Cardiac septum (tissue), 1 donor: ENCODE measurements at regions not wholly inside any gene's neighbourhood (a gene's known extent, or its start where the extent isn't known, plus 50 kb on each side); places are given as distances from the start of the nearest gene placed in this dataset.
"Not testable (repeated sequence)": the region's sequence is repeated elsewhere in the genome, so short reads cannot be mapped to it uniquely, and the experiment has no call there.

ENCODE experiments used
- DNase-seq: peaks from one replicate; pipeline ENCODE4 v3.0.0-alpha.2; 2020; ENCODE audit warnings: low spot score
- intact Hi-C: fragments of 100-400 bp; cut with DNase I; formaldehyde crosslinking; loops from one replicate; pipeline ENCODE4 v1.14.0; 2022
- donor health status: DM: no; HTN: no; CAD: no.

- DNase-seq = no peak
- intact Hi-C loops = no loop called here
Observed at GRCh38 chr16:66050991-66051390, 315.5 kb upstream of the CDH5 start.

GRCh38 chr16:66049865-66050264, 316.6 kb upstream of the CDH5 start:
- DNase-seq = no peak
- intact Hi-C loops = no loop called here

GRCh38 chr16:66045626-66046025, 320.9 kb upstream of the CDH5 start:
- DNase-seq = no peak
- intact Hi-C loops = no loop called here

- no peak for DNase-seq
- intact Hi-C loops = no loop called here
Observed at GRCh38 chr16:66044556-66044955, 321.9 kb upstream of the CDH5 start.

- DNase-seq = no peak
- intact Hi-C loops = no loop called here
Observed at GRCh38 chr16:66044089-66044488, 322.4 kb upstream of the CDH5 start.

- DNase-seq = no peak
- intact Hi-C loops = no loop called here
Observed at GRCh38 chr16:66043326-66043725, 323.2 kb upstream of the CDH5 start.

- intact Hi-C loops = no loop called here
- DNase-seq = no peak
Observed at GRCh38 chr16:66042341-66042740, 324.1 kb upstream of the CDH5 start.

GRCh38 chr16:66041907-66042306, 324.6 kb upstream of the CDH5 start:
- no peak for DNase-seq
- intact Hi-C loops = no loop called here

- DNase-seq = no peak
- intact Hi-C loops = loop anchor here (10.0 kb wide), 3 partner anchors 95 to 915 kb away; partner anchors contain the start of gene CDH11
Observed at GRCh38 chr16:66039793-66040192, 326.7 kb upstream of the CDH5 start.

GRCh38 chr16:66036793-66037715, 329.4 kb upstream of the CDH5 start:
- DNase-seq = no peak
- intact Hi-C loops = loop anchor here (10.0 kb wide), 3 partner anchors 98 to 912 kb away; partner anchors contain the start of gene CDH11

- DNase-seq = no peak
Observed at GRCh38 chr16:66036184-66036583, 330.3 kb upstream of the CDH5 start.

GRCh38 chr16:66035096-66035495, 331.4 kb upstream of the CDH5 start:
- intact Hi-C loops = loop anchor here (10.0 kb wide), 3 partner anchors 100 to 910 kb away; partner anchors contain the start of gene CDH11
- no peak for DNase-seq

More at GRCh38 chr16:66036184-66036583, 330.3 kb upstream of the CDH5 start:
- intact Hi-C loops = loop anchor here (10.0 kb wide), 3 partner anchors 99 to 911 kb away; partner anchors contain the start of gene CDH11

- intact Hi-C loops = loop anchor here (10.0 kb wide), 3 partner anchors 102 to 908 kb away; partner anchors contain the start of gene CDH11
- DNase-seq = no peak
Observed at GRCh38 chr16:66032841-66033240, 333.6 kb upstream of the CDH5 start.

- no peak for DNase-seq
- intact Hi-C loops = loop anchor here (10.0 kb wide), 3 partner anchors 105 to 905 kb away; partner anchors contain the start of gene CDH11
Observed at GRCh38 chr16:66030036-66030435, 336.5 kb upstream of the CDH5 start.

GRCh38 chr16:66028510-66029216, 337.8 kb upstream of the CDH5 start:
- intact Hi-C loops = no loop called here
- no peak for DNase-seq

GRCh38 chr16:66026787-66027330, 339.6 kb upstream of the CDH5 start:
- intact Hi-C loops = no loop called here
- no peak for DNase-seq

GRCh38 chr16:66026211-66026610, 340.3 kb upstream of the CDH5 start:
- intact Hi-C loops = no loop called here
- no peak for DNase-seq

GRCh38 chr16:66025751-66026150, 340.7 kb upstream of the CDH5 start:
- intact Hi-C loops = no loop called here
- DNase-seq = no peak

GRCh38 chr16:66024567-66024966, 341.9 kb upstream of the CDH5 start:
- DNase-seq, intact Hi-C loops: not testable (repeated sequence)

GRCh38 chr16:66023481-66023880, 343.0 kb upstream of the CDH5 start:
- intact Hi-C loops = no loop called here

More at GRCh38 chr16:66023481-66023880, 343.0 kb upstream of the CDH5 start:
- DNase-seq = no peak
